Stimulated activated CD8-positive, alpha-beta memory T cell treated with anti-CD3 and anti-CD28 coated beads, Interleukin-4, amount 100 ng/mL, for 24 hours (primary cell): ENCODE measurements at regions not wholly inside any gene's neighbourhood (a gene's known extent, or its start where the extent isn't known, plus 50 kb on each side); places are given as distances from the start of the nearest gene placed in this dataset.
"Not testable (repeated sequence)": the region's sequence is repeated elsewhere in the genome, so short reads cannot be mapped to it uniquely, and the experiment has no call there.

Experiments used
- DNase-seq: peaks from one replicate; pipeline ENCODE4 v3.0.0-alpha.2; 2020; ENCODE audit warnings: low read depth

- no peak for DNase-seq
These were observed 163.6 kb upstream of the SEMA6A start for GRCh38 chr5:116738239-116738614.

DNA sequence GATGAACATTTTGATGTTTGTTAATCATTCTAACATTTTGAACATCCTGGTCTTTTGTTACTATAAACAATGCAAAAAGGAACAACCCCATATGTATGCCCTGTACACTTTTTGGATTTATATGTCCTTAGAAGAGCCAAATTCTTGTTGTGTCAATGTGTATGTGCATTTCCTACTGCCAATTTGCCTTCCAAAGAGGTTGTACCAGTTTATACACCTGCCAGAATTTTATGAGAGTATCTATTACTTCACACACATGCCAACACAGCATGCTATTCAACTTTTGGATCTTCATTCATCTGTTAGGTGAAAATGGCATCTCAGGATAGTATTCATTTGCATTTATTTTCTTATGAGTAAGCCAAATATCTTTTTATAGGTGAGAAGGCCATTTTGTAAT is 162.0 kb upstream of the SEMA6A start:
- DNase-seq, result no peak

DNA sequence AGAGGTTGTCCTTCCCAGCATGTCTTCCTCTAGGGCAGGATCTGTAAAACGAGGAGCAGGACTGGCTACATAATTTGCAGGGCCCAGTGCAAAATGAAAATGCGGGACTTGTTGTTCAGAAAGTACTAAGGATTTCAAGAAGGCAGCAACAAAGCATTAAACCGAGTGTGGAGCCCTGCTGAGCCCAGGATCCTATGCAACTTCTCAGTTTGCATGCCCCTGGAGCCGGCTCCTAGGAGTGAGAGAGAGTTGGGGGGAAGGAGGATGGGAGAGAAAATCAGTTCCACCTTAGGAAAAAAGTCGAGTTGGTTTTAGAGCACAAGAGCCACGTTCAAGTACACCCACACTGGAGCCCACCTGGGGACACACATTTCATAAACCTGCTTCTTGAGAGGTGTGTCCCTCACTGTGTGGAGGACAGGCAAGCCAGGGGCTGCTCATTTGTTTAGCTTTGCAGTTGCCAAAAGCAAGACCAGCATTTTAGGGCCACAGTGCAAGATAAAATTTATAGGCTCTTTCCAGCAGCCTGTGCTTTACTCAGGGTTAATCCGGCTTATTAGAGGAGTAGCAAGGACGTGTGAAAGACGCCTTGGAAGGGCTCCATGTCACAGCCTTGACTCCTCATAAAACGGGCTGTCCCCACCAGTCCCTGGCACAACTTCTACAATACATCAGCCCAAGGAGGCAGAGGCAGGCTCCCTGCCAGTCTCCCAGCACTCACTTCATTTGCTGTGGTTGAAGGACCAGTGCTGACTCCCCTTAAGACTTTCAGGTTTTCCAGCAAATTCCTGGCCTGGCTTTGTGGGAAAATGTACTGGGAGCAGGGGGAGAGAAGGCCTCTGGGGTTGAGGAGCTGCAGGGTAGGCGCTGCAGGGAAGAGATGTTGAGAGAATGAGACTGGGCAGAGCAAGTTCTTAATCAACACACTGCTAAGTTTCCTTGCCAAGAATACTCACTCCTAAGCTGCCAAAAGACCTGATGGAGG is 159.7 kb upstream of the SEMA6A start:
- DNase-seq, result no peak

GRCh38 chr5:116732591-116732990 is 158.0 kb upstream of the SEMA6A start:
- no peak for DNase-seq

GRCh38 chr5:116731432-116731831 is 156.8 kb upstream of the SEMA6A start:
- no peak for DNase-seq

DNA sequence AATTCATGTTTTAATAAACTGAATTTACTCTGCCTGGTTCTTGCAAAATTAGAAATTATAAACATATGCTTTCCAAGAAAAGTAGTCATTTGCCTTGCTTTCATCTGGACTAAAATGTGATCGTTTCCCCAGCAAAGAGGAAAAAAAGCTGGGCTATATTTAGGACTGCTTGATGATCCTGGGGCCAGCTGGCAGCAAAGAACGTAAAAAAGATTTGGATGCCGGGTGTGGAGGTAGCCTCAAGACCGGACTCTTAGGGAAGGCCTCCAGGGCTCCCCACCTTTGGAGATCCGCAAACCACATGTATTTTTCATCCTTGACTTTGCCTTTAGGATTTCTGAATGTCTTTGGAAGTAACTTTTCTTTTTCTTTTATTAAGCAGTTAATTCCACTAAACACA is 156.1 kb upstream of the SEMA6A start:
- no peak for DNase-seq

- no peak for DNase-seq
These were observed 155.6 kb upstream of the SEMA6A start for GRCh38 chr5:116730185-116730584.

GRCh38 chr5:116727248-116727647 is 152.6 kb upstream of the SEMA6A start:
- no peak for DNase-seq

DNA sequence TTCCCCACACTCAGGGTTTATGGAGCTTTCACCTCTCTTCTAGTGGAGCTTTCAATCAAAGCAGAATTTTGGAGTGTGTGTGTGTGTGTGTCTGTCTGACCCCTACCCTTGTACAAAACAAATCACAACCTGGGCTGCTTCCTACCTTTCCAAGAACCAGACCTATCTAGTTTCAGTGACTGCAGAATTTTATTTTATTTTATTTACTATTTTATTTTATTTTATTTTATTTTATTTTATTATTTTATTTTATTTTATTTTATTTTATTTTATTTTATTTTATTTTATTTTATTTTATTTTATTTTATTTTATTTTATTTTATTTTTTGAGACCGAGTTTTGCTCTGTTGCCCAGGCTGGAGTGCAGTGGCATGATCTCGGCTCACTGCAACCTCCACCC is 151.6 kb upstream of the SEMA6A start:
- not testable (repeated sequence) for DNase-seq

DNA sequence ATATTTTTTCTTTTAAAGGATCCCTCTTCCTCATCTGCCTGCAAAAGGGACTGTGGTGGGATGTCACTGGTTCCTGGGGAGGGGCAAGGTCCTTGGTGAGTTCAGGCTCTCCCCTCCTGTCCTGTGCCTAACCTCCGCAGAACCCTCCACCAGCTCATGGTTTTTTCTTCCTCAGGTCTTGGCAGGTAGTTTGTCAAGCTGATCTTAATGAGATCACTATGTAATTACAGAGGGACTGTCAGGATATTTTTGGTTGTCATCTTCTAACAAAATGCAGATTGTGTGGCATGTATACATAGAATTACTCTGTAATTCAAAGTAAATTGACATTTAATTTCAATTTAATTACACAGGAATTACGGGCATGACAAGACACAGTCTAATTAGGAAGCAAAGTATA is 150.3 kb upstream of the SEMA6A start:
- no peak for DNase-seq

DNA sequence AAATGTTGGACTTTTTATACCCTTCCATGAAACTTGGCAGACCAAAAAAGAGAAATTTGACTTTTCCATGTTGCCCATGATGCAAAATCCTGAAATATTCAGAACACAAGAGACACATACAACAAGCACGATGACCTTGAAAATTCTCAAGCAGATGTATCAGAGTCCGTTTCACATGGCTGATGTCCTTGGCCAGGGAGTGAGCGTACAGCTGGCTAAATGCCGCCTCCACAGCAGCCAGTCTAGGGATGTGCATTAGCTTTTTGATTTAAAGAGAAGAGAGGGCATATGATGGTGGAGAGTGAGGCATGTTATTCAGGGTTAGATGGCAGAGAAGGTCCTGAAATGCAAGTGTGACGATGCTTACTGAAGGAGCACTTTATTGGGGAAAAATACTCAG is 148.0 kb upstream of the SEMA6A start:
- DNase-seq, result no peak

DNA sequence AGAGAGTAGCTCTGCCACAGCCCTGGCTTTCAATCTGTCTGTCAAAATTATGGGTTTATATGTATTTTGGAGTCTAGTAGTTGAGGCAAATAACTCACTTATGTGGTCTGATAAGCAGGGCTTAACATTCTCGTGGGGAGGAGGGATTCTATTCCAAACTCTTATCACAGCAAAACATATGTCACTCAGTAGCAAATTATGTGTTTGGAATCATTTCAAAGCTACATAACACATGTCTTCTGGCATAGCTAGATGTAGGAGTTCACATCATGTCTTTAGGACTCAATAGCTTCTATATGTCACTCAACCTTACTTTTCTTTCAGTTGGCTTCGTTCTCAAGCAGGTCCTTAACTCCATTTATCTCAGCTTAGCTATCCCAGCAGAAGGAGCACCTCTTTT is 144.5 kb upstream of the SEMA6A start:
- DNase-seq, result no peak

DNA sequence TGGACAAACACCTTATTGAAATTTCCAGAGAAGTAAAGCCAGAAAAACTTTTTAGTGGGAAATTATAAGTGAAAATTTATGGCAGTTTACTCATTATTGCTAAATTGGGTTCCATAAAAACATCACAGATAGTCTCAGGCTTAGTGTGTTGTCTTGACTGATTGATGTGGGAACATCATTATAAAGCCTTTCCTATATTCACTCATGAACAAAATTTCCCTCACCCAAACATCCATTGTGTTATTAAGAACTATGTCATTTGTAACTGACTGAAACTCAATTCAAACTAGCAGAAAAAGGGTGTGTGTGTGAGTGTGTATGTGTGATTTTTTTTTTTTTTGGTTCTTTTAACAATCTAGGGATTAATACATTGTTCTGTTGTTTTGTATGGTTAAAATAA is 143.7 kb upstream of the SEMA6A start:
- DNase-seq, result no peak

- no peak for DNase-seq
These were observed 134.5 kb upstream of the SEMA6A start for GRCh38 chr5:116709082-116709481.

- DNase-seq, result not testable (repeated sequence)
These were observed 130.5 kb upstream of the SEMA6A start for GRCh38 chr5:116705121-116705519.

DNA sequence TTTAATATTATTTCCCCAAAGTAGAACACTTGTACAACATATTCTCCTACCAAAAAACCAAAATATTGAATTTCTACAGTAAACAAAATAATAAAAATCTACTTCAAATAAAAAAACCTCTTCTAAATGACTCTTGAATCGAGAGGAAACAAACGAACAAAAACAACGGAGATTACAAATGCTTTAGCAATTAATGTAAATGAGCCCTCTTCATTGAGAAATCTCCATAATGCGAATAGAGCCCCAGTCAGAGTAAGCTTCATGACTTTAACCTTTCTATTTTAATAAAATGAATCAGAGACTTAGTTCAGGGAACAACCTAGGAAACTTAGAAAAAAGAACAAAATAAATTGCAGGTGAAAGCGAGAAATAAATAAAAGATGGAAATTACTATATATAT is 129.3 kb upstream of the SEMA6A start:
- DNase-seq, result no peak

DNA sequence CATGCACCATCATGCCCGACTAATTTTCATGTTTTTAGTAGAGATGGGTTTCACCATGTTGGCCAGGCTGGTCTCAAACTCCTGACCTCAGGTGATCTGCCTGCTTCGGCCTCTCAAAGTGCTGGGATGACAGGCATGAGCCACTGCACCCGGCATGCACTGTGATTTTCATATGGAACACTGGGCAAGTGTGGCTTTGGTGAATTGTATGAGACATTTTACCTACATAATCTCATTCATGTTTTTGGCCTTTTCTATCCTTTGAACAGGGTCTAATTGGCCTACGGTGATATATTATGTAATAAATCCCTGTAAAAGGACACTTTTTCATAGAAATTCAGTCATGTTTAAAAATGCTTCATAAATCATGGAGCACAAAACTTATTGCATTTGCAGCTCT is 128.7 kb upstream of the SEMA6A start:
- DNase-seq, result no peak

DNA sequence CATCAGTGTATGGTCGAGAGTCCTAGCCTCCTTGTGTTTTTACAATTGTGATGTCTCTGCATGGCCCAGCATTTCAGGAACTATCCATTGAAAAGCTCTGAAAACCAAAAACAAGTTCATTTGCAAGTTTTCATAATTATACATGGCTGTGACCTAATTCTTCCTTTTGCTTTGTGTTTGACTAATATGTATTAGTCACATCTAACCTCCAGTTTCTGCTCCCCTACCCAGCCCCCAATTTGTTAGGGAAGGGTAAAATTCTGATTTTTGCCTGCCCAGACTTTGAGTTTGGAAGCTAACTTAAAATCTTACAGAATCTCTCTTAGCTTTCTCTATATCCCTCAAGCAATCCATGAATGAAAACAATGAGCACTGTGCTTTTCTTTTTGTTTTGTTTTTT is 128.2 kb upstream of the SEMA6A start:
- DNase-seq, result no peak

GRCh38 chr5:116699332-116699731 is 124.7 kb upstream of the SEMA6A start:
- no peak for DNase-seq

DNA sequence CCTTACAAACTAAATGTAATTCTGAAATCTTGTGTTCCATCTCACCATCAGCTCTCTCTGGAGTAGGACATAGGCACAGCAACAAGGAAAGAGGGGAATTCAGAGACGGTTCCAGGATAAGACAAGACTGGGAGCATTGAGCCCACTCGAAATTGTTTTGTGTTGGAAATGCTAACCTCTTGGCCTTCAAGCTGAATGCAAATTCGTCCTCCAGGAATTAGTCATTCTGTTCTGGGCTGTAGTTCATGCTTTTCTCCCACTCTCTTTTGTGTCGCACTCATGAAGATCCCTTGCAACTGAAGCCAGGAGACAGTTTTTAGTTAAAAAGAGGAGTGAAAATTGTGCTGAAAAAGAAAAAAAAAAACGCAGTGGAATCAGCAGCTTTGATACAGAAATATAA is 121.7 kb upstream of the SEMA6A start:
- no peak for DNase-seq

- no peak for DNase-seq
These were observed 121.1 kb upstream of the SEMA6A start for GRCh38 chr5:116695681-116696080.

GRCh38 chr5:116686438-116686837 is 111.8 kb upstream of the SEMA6A start:
- no peak for DNase-seq

GRCh38 chr5:116685931-116686330 is 111.3 kb upstream of the SEMA6A start:
- no peak for DNase-seq

GRCh38 chr5:116685069-116685468 is 110.4 kb upstream of the SEMA6A start:
- no peak for DNase-seq
